ENCODE measurements at regions not wholly inside any gene's neighbourhood (a gene's known extent, or its start where the extent isn't known, plus 50 kb on each side); places are given as distances from the start of the nearest gene placed in this dataset.
A peak's percentile ranks its signal among the peaks of the same experiment; 100 is the strongest.

DNA sequence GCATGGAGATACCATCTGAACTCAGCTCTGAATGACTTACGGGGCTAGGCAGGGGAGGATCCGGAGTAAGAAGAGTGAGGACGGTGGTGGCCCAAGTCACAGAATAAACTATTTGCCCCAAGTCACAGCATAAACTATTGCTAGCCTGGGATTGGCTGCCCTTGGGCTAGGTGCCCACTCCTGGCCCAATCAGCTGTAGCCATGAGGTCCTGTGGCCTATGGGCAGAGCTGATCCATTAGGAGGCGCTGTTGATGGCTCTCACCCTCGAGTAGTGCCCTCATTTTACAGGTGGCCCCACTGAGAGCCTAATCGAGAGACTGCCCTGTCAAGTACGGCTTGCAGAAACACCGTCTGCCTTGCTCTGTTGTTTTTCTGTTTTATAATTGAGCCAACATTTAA is 62.3 kb upstream of the ZNF423 start:
- no peak overlapping the region for H2BK12ac ChIP-seq (ENCODE audit: insufficient read length, low read depth, low read length)
- H3K27ac ChIP-seq (ENCODE audit: insufficient read length, low read depth, low read length), result no peak overlapping the region
- H3K9me3 ChIP-seq (ENCODE audit: control insufficient read depth, low read depth, low read length), result no peaks in the 10 kb centered on the region
- H4K91ac ChIP-seq (ENCODE audit: insufficient read length, low read depth, low read length), result no peak overlapping the region
- H3K36me3 Mint-ChIP-seq (ENCODE audit: insufficient read depth in 1 of 3, low read depth in 3 of 3), result no peaks in the 10 kb centered on the region
- no peaks in the 10 kb centered on the region for H3K4me1 ChIP-seq (ENCODE audit: insufficient read depth, low read length)
- H3T11ph ChIP-seq (ENCODE audit: low read length), result no peak overlapping the region
- TF ChIP-seq, protein P1, sequence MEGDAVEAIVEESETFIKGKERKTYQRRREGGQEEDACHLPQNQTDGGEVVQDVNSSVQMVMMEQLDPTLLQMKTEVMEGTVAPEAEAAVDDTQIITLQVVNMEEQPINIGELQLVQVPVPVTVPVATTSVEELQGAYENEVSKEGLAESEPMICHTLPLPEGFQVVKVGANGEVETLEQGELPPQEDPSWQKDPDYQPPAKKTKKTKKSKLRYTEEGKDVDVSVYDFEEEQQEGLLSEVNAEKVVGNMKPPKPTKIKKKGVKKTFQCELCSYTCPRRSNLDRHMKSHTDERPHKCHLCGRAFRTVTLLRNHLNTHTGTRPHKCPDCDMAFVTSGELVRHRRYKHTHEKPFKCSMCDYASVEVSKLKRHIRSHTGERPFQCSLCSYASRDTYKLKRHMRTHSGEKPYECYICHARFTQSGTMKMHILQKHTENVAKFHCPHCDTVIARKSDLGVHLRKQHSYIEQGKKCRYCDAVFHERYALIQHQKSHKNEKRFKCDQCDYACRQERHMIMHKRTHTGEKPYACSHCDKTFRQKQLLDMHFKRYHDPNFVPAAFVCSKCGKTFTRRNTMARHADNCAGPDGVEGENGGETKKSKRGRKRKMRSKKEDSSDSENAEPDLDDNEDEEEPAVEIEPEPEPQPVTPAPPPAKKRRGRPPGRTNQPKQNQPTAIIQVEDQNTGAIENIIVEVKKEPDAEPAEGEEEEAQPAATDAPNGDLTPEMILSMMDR (conservative IDR thresholded peaks at IDR 0.05), result peak; percentile 50; the same call in 2 of the 3 replicates
- H3K4me2 ChIP-seq (ENCODE audit: insufficient read depth, insufficient read length, low read length), result no peak overlapping the region
- no peak overlapping the region for H2BK15ac ChIP-seq (ENCODE audit: low read depth, low read length)
- no peaks in the 10 kb centered on the region for H3K79me1 ChIP-seq (ENCODE audit: insufficient read depth, low read depth, low read length, poor library complexity, severe bottlenecking)
- H3K23ac ChIP-seq (ENCODE audit: insufficient read length, low read depth, low read length), result no peak overlapping the region
- H4K5ac ChIP-seq (ENCODE audit: insufficient read length, low read depth, low read length), result no peak overlapping the region
- peaks cover 4 to 6% of the 10 kb centered on the region in 2 experiments for H3K4me1 Mint-ChIP-seq
- no peak overlapping the region for H2BK120ac ChIP-seq (ENCODE audit: low read depth, low read length, poor library complexity, severe bottlenecking)
- no peak overlapping the region for H4K8ac ChIP-seq (replicated peaks; ENCODE audit: insufficient read length, low read depth, low read length)
- no peak overlapping the region for H2AK5ac ChIP-seq (ENCODE audit: insufficient read length, low read length)
- H3K27ac Mint-ChIP-seq, result no peak overlapping the region
- H3K9ac ChIP-seq (ENCODE audit: extremely low read depth, insufficient read length, low read length), result no peak overlapping the region
- no peaks in the 10 kb centered on the region for H4K20me1 ChIP-seq (ENCODE audit: control insufficient read depth, insufficient read depth, insufficient read length)
- H3K4ac ChIP-seq (ENCODE audit: low read depth, low read length), result no peak overlapping the region
- H3K79me2 ChIP-seq (ENCODE audit: insufficient read depth, low read length), result no peaks in the 10 kb centered on the region
- H3K23me2 ChIP-seq (ENCODE audit: insufficient read length, low read depth, low read length, poor library complexity, severe bottlenecking), result no peaks in the 10 kb centered on the region
- H3K27me3 ChIP-seq (ENCODE audit: insufficient read depth, low read length), result no peaks in the 10 kb centered on the region
- H2BK5ac ChIP-seq (ENCODE audit: insufficient read length, low read length), result no peak overlapping the region
- no peak overlapping the region for H2AFZ ChIP-seq (ENCODE audit: low read length)
- no peak overlapping the region for H2BK20ac ChIP-seq (ENCODE audit: low read depth, low read length, poor library complexity, severe bottlenecking)
- no CpG with 5 or more reads among the region's 8 CpGs for WGBS (ENCODE audit: extremely low coverage, insufficient read length, low lambda C conversion rate)
- H3K27me3 Mint-ChIP-seq (ENCODE audit: low read depth), result peaks cover 2% of the 10 kb centered on the region
- no peak overlapping the region for H3K18ac ChIP-seq (ENCODE audit: insufficient read length, low read depth, low read length)
- H3K56ac ChIP-seq (ENCODE audit: insufficient read length, low read depth, low read length), result no peak overlapping the region
- no peak overlapping the region for H3K4me3 Mint-ChIP-seq
- H3K14ac ChIP-seq (ENCODE audit: insufficient read depth, low read length), result no peak overlapping the region
- no peaks in the 10 kb centered on the region for H3K9me3 Mint-ChIP-seq
- peak; percentile 46 for DNase-seq

Data from H9 (cell line).